ENCODE measurements at regions not wholly inside any gene's neighbourhood (a gene's known extent, or its start where the extent isn't known, plus 50 kb on each side); places are given as distances from the start of the nearest gene placed in this dataset.

- TF ChIP-seq CTCF (IDR thresholded peaks at IDR 0.05) (no peak), POLR2A (IDR thresholded peaks at IDR 0.05) (no peak), POLR2AphosphoS5 (IDR thresholded peaks at IDR 0.05) (no peak)
Measured at GRCh38 chr21:30057108-30057507, 109.5 kb downstream of the CLDN17 start.

Measured in gastroesophageal sphincter (tissue), 3 donors.